Middle frontal gyrus (tissue), 1 donor: ENCODE measurements at regions not wholly inside any gene's neighbourhood (a gene's known extent, or its start where the extent isn't known, plus 50 kb on each side); places are given as distances from the start of the nearest gene placed in this dataset.
"Not testable (repeated sequence)": the region's sequence is repeated elsewhere in the genome, so short reads cannot be mapped to it uniquely, and the experiment has no call there.

Experiments
- DNase-seq: peaks from one replicate; pipeline ENCODE4 v3.0.0-alpha.2; 2015; ENCODE audit warnings: low spot score; ENCODE audit errors: extremely low spot score

DNA sequence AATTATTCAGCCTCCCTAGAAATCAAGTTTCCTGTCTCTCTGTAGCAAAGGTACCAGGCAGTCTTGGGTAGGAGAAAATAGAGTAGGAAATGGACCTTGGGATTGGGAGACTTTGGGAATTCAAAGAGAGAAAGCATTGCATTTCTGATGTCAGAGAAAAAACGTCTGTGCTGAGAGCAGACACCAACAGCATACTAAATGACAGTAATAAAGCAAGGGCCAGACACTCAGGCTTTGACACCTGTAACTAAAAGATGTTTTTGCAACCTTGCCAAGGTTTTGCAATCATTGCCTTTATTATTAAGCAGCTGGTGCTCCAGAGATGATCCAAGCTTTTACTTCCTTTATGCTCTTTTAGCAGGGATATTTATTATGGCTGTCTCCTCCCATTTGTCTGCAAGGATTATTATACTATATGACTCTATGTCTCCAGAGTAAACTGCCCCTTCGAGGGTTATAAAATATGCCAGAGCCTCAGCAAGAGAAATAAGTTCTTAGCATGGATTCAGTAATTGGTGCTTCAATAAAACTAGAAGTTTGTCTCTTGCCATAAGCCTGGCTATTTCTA, 85.2 kb upstream of the GRAMD1B start:
- no peak for DNase-seq

DNA sequence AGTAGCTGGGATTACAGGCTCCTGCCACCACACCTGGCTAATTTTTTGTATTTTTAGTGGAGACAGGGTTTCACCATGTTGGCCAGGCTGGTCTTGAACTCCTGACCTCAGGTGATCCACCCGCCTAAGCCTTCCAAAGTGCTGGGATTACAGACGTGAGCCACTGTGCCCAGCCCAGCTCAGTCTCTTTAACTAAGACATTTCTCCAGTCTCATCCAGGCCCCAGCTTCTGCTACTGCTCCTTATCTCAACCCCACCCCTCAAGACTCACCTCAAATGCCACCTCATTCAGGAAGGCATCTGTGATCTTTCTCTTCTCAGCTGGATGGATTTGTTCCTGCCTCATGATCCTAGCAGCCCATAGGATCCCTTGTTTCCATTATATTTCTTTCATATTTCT, 85.9 kb upstream of the GRAMD1B start:
- DNase-seq: not testable (repeated sequence)

DNA sequence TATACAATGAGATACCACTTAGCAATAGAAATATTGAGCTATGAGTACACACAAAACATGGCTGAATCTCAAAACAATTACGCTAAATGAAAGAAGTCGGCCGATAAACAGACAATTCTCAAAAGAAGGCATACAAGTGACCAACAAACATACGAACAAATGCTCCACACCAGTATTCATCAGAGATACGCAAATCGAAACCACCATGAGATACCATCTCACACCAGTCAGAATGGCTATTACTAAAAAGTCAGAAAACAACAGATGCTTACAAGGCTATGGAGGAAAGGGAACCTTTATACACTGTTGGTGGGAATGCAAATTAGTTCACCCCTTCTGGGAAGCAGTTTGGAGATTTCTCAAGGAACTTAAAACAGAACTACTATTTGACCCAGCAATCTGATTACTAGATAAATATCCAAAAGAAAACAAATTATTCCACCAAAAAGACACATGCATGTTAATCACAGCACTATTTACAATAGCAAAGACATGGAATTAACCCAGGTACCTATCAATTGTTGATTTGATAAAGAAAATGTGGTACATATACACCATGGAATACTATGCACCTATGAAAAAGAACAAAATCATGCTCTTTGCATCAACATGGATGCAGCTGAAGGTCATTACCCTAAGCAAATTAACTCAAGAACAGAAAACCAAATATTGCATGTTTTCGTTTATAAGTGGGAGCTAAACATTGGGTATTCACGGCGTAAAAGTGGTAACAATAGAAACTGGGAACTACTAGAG, 90.9 kb upstream of the GRAMD1B start:
- no peak for DNase-seq

DNA sequence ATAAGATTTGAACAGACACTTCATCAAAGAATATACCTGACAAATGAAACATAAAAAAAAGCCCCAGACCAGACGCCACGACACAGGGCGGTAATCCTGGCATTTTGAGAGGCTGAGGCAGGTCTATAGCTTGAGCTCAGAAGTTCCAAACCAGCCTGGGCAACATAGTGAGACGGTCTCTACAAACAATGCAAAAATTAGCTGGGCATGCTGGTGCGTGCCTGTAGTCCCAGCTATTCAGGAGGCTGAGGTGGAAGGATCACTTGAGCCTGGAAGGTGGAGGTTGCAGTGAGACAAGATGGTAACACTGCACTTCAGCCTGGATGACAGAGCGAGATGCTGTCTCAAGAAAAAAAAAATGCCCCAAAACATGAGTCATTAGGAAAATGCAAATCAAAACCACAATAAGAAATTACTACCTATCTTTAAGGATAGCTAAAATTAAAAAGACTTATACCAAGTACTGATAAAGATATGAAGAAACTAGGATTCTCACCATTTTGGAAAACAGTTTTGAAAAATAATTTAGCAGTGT, 91.7 kb upstream of the GRAMD1B start:
- no peak for DNase-seq

DNA sequence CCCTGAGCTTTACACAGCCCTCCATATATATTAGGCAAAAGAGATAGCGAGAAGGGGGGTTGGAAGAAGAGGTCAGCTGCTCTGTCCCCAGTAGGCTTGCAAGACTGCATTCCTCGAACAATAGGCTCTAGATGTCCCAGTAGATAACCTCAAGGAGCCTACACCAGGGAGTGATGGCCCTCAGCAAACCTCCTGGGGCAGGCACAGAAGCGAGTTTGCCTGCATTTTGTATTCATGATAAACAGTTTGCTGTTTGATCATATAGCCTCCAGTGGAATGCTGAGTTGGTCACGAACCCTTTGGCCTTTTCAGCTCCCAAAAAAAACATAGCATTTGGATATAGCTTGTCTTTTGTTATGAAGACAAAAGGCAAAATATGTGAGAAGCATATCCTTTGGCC, 95.1 kb upstream of the GRAMD1B start:
- DNase-seq: no peak

DNA sequence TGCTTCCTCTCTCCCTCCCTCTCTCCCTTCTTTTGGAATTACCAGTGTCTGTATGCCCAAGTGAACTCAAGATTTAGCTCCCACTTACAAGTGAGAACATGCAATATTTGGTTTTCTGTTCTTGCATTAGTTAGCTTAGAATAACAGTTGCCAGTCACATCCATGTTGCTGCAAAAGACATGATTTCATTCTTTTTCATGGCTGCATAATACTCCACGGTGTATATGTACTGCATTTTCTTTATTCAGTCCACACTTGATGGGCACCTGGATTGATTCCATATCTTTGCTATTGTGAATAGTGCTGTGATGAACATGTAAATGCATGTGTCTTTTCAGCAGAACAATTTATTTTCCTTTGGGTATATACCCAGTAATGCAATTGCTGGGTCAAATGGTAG, 97.5 kb upstream of the GRAMD1B start:
- not testable (repeated sequence) for DNase-seq

DNA sequence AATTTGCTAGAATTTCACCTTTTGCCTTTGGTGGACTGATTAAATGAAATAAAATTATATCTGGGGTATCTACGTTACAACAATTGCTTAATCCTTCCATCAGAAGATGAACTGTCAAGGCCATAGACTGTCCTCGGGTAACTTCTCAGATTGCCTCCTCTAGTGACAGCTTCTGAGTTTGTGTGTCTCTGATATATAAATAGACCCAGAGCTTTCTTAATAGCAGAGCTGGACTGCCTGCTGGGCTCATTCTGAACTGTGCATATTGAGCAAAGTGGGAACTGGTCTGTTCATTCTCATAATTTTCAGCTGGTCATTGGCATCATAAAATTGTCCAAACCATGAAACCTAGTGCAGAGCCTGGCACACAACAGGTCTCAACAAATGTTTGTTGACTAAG, 99.1 kb upstream of the GRAMD1B start:
- no peak for DNase-seq

DNA sequence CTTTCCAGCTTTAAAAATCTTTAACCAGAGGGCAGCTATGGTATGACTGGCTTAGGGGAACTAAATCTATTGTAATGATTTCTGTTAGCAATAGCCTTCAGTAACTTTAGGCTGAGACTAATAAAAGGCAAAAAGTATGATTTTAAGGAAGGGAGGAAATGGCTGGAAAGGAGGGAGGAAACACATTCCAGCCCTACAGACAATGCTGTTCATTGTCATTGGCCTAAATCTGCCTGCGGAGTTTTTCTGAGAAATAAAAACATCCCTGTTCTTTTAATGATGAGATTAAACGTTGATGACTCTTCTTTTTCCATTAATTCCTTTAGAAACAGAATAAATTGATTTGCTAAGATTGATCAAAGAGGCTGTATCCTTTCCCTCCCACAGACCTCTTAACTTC, 99.6 kb upstream of the GRAMD1B start:
- DNase-seq: no peak

DNA sequence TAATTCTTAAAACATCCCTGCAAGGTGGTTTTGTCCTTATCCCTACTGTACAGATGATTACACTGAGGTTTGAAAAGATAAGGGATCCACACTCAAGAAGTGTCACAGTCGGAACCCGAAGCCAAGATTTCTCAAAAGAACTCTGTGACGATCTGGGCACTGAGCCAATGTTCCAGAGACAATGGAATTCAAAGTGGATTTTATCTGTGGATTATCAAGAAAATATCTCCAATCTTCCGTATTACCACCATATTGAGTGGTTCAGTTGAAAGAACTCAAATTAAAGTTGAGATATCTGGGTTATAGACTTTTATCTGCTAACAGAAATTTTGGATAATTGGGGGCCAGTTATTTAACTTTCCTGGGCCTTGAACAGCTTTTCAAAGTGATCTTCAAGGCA, 100.0 kb upstream of the GRAMD1B start:
- DNase-seq: no peak

DNA sequence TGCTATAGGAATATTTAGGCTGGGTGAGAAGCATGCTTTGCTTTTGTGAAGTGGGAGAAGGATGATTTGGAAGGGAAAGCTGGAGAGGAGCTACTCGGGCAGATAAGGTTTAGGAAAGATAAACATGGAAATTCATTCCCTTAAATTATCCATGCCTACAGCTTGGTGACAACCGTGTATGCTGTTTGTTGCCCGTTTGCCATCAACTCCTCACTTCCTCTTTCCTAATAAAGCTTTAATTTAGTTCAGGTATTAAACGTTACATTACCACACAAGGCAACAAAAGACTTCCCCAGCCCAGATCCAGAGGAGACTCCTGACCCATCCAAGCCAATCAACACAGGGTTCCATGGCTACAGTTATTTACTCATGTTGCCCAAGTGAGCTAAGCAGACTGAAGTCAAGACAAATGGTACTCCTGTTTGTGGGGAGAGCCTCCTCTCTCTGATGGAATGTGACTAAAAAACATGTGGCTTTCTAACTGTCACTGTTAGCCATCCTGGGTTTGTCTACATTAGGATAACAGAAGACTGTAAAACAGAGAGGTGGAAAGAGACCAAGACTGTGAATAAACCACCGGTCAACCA, 101.7 kb upstream of the GRAMD1B start:
- no peak for DNase-seq

DNA sequence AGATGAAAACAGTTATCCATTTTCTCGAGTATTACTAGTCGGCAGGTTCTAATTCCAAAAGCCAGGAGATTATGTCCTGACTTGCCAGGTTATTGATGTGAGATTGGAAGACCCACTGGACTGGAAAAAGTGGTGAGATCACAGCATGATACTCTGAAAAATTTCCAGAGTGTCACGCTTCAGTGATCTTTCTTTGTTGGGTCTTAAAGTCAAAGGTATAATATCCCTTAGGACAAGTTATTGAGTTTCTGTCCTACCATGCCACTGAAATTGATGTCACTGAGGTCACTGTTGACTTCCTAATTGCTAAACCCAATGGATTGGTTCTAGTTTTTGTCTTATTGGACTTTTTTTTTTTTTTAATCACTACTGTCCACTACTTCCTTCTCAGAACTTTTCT, 104.5 kb upstream of the GRAMD1B start:
- DNase-seq: no peak

DNA sequence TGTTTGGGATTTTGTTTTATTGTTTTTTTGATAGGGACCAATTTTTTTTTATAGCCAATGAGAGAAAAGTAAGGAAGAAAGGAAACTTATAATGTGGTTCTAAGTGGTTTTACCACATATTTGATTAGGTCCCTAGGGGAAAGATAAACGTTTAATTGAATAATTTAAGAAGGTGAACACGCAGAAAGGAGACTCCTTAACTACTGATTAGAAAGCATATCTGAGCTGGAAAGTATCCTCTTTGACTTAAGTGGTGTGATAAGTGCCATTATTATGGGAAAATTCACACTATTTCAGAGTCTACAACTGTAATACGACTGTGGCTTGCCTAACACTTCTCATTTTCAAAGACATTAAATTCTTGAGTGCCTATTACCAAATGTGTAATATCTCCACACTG, 106.5 kb upstream of the GRAMD1B start:
- DNase-seq: no peak

DNA sequence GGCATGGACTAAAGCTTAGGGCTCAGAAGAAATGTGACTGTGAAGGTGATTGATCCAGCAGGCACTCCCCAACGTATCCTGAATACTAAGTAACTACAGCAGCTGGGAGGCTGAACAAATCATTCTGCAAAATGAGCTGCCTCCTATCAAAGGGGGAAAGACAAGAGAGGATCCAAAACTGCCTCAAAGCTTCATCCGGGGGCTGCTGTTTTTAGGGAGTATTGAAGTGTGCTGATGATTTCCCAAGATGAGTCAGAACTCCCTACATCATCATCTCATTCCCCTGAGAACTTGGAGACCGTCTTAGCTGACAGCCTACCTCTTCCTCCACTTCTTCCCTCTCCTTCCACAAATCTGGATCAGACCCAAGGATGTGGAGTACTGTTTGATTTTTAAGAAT, 108.4 kb upstream of the GRAMD1B start:
- DNase-seq: no peak

DNA sequence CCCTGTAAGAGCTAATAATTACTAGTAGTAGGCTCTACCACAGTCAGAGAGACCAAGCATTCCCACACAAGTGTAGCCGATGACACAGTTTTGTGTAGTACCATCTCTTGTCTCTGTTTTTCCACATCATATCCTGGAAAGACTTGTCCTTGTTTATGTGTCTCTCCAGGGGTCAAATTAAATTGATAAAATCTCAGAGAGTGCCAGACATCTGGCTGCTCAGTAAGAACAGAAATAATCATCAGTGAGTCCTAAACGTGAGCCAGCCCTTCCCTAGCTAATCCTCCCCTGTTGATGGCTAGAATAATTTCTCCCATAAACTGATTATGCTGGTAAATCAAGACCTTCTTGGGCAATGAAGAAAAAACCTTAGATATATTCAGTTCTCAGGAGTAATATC, 111.4 kb upstream of the GRAMD1B start:
- DNase-seq: no peak

DNA sequence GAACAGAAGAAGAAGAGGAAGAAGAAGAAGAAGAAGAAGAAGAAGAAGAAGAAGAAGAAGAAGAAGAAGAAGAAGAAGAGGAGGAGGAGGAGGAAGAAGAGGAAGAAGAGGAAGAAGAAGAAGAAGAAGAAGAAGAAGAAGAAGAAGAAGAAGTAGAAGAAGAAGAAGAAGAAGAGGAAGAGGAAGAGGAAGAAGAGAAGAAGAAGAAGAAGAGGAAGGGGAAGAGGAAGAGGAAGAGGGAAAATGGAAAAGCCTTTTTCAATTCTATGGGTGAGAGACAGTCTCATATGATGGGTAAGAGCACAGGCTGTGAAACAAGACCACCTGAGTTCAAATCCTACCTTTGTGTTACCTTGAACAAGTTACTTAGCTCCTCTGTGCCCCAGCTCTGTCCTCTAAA, 111.9 kb upstream of the GRAMD1B start:
- not testable (repeated sequence) for DNase-seq

DNA sequence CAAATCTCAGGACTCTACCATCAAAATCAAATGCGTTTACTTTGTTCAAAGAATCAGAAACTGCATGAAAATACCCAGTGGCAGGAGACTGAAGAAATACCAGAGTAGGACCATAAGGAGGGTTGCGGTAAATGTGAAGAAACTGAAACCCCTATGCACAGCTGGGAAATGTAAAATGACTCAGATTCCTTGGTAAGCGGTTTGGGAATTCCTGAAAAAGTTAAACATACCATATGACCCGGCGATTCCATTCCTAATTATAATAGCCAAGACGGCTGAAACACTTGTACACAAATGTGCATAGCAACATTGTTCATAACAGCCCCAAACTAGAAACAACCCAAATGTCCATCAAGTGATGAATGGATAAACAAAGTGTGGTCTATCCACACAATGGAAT, 114.1 kb upstream of the GRAMD1B start:
- no peak for DNase-seq

DNA sequence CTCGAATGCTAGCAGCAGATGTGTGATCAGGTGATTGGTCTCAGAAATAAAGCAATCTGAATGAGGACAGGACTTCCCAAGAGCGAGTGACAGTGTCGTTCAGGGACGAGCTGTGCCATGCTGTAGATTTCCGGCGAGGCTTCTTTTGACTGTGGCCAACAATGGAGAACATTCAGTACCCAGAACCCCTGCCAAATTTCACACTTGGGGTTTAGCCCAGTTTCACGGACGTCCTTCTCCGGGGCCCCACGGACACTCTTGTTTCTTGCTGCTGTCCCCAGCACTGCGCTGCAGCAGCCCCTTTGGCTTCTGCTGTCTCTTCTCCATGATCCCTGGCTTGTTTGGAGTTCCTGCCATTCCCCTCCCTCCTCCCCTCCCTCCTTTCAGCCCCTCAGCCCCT, 115.1 kb upstream of the GRAMD1B start:
- DNase-seq: no peak

DNA sequence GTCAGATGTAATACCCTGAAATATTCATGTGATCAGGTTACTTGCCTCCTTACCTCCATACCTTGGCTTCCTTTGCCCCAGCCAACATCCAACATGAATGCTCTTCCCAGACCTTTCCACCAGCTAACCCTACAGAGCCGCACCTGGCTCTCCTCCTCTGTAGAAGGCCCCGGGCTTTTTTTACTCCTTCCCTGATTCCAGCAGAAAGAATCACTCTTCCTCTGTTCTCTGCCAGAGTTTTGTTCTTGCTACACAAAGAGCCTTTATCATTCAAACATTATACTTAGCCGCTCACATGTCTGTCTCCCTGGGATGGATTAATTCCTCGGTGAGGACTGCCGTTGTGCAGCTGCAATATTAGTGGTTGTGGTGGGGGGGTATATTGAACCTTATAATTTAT, 116.8 kb upstream of the GRAMD1B start:
- DNase-seq: no peak

DNA sequence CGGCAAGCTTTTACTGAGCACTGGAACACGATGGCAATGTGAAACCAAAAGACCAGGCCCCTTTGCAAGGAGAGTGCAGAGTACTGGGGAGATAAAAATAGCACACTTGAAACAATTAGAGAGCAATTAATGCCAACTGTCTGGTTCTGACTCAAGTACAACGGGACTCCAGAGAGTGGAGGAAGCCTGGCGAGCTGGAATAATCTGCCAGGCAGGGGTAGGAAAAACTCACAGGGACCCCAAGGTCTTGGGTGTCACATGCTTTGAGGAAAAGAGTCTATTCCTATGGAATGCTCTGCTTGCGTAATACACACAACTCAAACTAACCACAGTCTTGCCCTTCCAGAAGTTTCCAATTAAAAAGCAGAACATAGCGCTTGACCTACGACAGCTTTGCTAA, 113.0 kb upstream of the CLMP start:
- DNase-seq: no peak

DNA sequence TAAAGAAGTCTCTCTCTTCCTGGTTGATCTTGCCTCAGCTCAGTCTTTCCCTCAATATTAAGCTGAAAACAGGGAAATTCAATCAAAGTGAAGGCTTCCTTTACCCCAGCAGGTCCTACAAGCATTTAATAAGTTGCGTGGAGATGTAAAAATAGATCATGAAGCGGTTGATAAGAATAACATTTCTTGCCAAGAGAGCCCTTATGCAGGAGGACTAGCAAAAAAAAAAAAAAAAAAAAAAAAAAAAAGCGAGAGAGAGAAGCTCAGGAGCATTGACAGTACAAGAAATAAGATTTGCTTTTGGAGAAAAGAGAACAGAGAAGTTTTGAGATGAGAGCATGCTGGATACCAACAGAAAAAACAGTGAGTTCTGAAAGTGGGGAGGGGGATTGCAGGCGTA, 112.2 kb upstream of the CLMP start:
- DNase-seq: no peak

DNA sequence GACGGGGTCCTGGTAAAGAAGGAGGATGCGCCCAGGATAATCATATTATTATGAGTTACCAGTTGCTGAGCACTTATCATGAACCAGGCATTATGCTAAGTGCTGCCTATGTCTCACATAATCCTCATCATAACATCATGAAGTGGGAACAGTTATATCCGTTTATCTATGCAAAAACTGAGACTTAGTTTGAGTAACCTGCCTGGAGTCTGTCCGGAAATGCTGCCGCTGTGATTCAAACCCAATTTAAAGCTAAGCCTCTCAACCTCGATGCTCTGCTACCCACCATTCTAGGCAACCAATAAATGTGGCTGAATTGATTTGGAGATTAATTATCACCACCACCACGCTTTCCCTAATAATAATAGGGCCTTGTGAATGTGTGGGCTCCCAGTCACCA, 111.5 kb upstream of the CLMP start:
- no peak for DNase-seq

DNA sequence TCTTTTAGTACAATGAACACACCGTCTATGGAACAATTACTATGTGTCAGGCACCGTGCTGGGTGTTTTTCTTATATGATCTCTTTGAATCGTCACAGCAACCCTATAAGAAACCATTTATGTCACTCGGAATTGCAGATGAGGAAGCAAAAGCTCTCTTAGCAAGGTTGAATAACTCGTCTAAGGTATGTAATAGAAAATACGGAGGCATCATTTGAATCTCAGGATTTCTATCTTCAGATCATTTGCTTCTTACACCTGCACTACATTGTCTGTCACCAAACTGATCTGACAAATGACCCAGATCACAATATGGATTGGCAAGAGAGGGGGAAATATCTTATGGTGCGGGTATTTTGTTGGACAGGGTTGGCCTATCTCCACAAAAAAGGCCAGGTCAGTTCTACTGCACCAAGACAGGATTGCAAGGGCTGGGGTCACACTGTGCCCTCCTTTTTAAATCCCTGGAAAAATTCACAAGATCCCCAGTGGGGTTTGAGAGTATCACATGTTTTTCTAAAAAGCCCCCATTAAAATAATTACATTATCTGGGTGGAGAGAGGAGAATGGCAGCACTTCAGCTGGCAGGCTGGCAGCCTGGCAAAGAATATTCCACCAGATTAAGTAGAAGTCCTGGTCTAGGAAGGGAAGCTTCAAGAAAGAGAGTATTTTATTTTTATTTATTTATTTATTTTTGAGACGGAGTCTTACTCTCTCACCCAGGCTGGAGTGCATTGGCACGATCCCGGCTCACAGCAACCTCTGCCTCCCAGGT, 110.7 kb upstream of the CLMP start:
- no peak for DNase-seq
